ENCODE measurements at regions not wholly inside any gene's neighbourhood (a gene's known extent, or its start where the extent isn't known, plus 50 kb on each side); places are given as distances from the start of the nearest gene placed in this dataset.

- no peak for DNase-seq
- H3K36me3 Mint-ChIP-seq (ENCODE audit: low read depth): no peaks in the 10 kb centered on the region
- H3K4me1 Mint-ChIP-seq (ENCODE audit: low read depth): no peaks in the 10 kb centered on the region
- no peak overlapping the region for H3K4me3 Mint-ChIP-seq
- no peak for TF ChIP-seq CTCF (IDR thresholded peaks at IDR 0.05)
- H3K9me3 Mint-ChIP-seq: no peaks in the 10 kb centered on the region
- peaks cover 13% of the 10 kb centered on the region for H3K27me3 Mint-ChIP-seq (ENCODE audit: insufficient read depth)
- no peak overlapping the region for H3K27ac Mint-ChIP-seq
These were observed 200.5 kb downstream of the UACA start for GRCh38 chr15:70562906-70563305.

GRCh38 chr15:70561885-70562284, 201.5 kb downstream of the UACA start:
- Mint-ChIP-seq H3K36me3 (ENCODE audit: low read depth) (no peaks in the 10 kb centered on the region), H3K27ac (no peak overlapping the region), H3K4me1 (ENCODE audit: low read depth) (no peaks in the 10 kb centered on the region), H3K27me3 (ENCODE audit: insufficient read depth) (peaks cover 13% of the 10 kb centered on the region), H3K4me3 (no peak overlapping the region), H3K9me3 (no peaks in the 10 kb centered on the region)
- TF ChIP-seq CTCF (IDR thresholded peaks at IDR 0.05): no peak
- DNase-seq: no peak

GRCh38 chr15:70560617-70561328, 202.6 kb downstream of the UACA start:
- Mint-ChIP-seq H3K27ac (no peak overlapping the region), H3K36me3 (ENCODE audit: low read depth) (no peaks in the 10 kb centered on the region), H3K4me1 (ENCODE audit: low read depth) (no peaks in the 10 kb centered on the region), H3K9me3 (no peaks in the 10 kb centered on the region), H3K4me3 (no peak overlapping the region), H3K27me3 (ENCODE audit: insufficient read depth) (peaks cover 13% of the 10 kb centered on the region)
- peak; percentile 50; the same call in 1 of the 2 replicates for TF ChIP-seq CTCF (IDR thresholded peaks at IDR 0.05)
- DNase-seq: no peak

GRCh38 chr15:70559265-70560239, 203.8 kb downstream of the UACA start:
- Mint-ChIP-seq H3K36me3 (ENCODE audit: low read depth) (no peaks in the 10 kb centered on the region), H3K4me1 (ENCODE audit: low read depth) (no peaks in the 10 kb centered on the region), H3K4me3 (no peak overlapping the region), H3K27me3 (ENCODE audit: insufficient read depth) (peaks cover 13% of the 10 kb centered on the region), H3K9me3 (no peaks in the 10 kb centered on the region), H3K27ac (no peak overlapping the region)
- TF ChIP-seq CTCF (IDR thresholded peaks at IDR 0.05): no peak
- DNase-seq: peak; percentile 39

- Mint-ChIP-seq H3K9me3 (no peaks in the 10 kb centered on the region), H3K36me3 (ENCODE audit: low read depth) (no peaks in the 10 kb centered on the region), H3K4me3 (no peak overlapping the region), H3K4me1 (ENCODE audit: low read depth) (no peaks in the 10 kb centered on the region), H3K27ac (no peak overlapping the region), H3K27me3 (ENCODE audit: insufficient read depth) (peaks cover 13% of the 10 kb centered on the region)
- no peak for TF ChIP-seq CTCF (IDR thresholded peaks at IDR 0.05)
- no peak for DNase-seq
These were observed 204.7 kb downstream of the UACA start for GRCh38 chr15:70558406-70559264.
